Transverse colon (tissue), 4 donors: ENCODE measurements at regions not wholly inside any gene's neighbourhood (a gene's known extent, or its start where the extent isn't known, plus 50 kb on each side); places are given as distances from the start of the nearest gene placed in this dataset.

Experiments
- DNase-seq: peaks from one replicate; pipeline ENCODE4 v3.0.0-alpha.2; 2019
- H3K27ac ChIP-seq, 4 donors: fragments of 200-600 bp; sonication (generic); 2 replicates each; pipeline ENCODE4 v1.5.1; 2016 to 2018; ENCODE audit warnings: inconsistent platforms in 4 of 4
- H3K27me3 ChIP-seq: fragments of 200-600 bp; sonication (generic); 2 replicates; pipeline ENCODE4 v1.5.1; 2017; ENCODE audit warnings: inconsistent platforms
- H3K36me3 ChIP-seq, 4 donors: fragments of 200-600 bp; sonication (generic); 2 replicates each; pipeline ENCODE4 v1.5.1; 2017 to 2019; ENCODE audit warnings: inconsistent platforms in 4 of 4
- H3K4me1 ChIP-seq, 4 donors: fragments of 200-600 bp; sonication (generic); 2 replicates each; pipeline ENCODE4 v1.5.1; 2017 to 2020; ENCODE audit warnings: inconsistent platforms in 4 of 4
- H3K4me3 ChIP-seq, 4 donors: fragments of 200-600 bp; sonication (generic); 1 replicate in 1 of 4; 2 replicates in 3 of 4; pipeline versions ENCODE4 v1.5.1 to v1.6.1; 2017 to 2019; ENCODE audit warnings: inconsistent platforms in 4 of 4
- H3K9me3 ChIP-seq, 2 donors: fragments of 200-600 bp; sonication (generic); 2 replicates each; pipeline ENCODE4 v1.5.1; 2017 to 2019; ENCODE audit warnings: inconsistent platforms in 2 of 2
- CTCF ChIP-seq, 5 experiments: fragments of 200-600 bp in 3 of 5; fragments of 450-650 bp in 2 of 5; sonication (generic) in 3 of 5; IDR thresholded peaks; 1 replicate in 2 of 5; 2 replicates in 3 of 5; pipeline ENCODE4 v1.5.1; 2016 to 2017; ENCODE audit warnings: antibody characterized with exemption in 5 of 5, inconsistent platforms in 3 of 5, mild to moderate bottlenecking in 2 of 5, moderate library complexity in 1 of 5
- EP300 ChIP-seq: sonication (generic); formaldehyde crosslinking; IDR thresholded peaks from one replicate; pipeline ENCODE4 v1.6.1; 2017; ENCODE audit warnings: antibody characterized with exemption, low read depth
- POLR2A ChIP-seq: fragments of 450-650 bp; IDR thresholded peaks from one replicate; pipeline ENCODE4 v1.6.1; 2016; ENCODE audit warnings: antibody characterized with exemption, mild to moderate bottlenecking, moderate library complexity
- POLR2AphosphoS5 ChIP-seq, 3 donors: sonication (generic); formaldehyde crosslinking; IDR thresholded peaks; one replicate each; pipeline ENCODE4 v1.6.1; 2016; ENCODE audit warnings: antibody characterized with exemption in 3 of 3
- WGBS, 2 donors: methylation state at CpG; one replicate each; pipeline ENCODE4 v1.1.5; 2018; ENCODE audit warnings: low coverage in 1 of 2; 5-methylcytosine and 5-hydroxymethylcytosine counted together
- in situ Hi-C, 4 donors: fragments of 200-750 bp; cut with MboI; loops; one replicate each; pipeline versions ENCODE4 v1.15.0 to v1.15.1; 2017; ENCODE audit warnings: low sequenced_read_pairs in 3 of 4, low pct_ligation_motif_present in 1 of 4, low pct_unique_long_range_greater_than_20kb in 1 of 4
- intact Hi-C: fragments of 100-400 bp; cut with DNase I; formaldehyde crosslinking; loops from one replicate; pipeline ENCODE4 v1.15.1; 2023; ENCODE audit warnings: low total_unique reads

DNA sequence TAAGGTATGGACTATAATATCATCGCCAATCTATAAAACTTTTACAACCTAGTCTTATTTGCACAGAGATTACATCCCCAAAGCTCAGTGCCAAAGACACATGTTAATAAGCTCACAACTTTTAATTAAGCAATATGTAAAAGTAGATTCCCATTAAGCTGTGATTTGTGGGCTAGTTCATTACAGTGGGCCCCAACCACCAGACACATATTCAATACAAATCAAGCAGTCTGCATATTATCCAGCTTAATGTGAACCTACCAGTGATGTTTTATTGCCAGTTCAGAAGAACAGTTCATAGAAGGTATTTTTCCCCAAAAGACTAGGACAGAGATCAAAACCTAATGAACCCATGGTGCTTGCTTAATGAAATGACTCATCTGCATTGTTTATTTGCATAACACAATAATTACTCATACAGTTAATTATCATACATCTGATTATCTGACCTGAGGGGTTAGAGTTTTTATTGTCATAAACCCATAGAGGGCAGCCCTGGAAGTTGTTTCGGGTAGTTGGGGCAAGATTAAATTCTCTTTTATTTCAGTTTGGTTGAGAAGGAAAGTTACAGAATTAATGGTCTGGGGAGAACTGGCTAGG is 831.0 kb downstream of the TFAP2A start:
- Histone ChIP-seq H3K4me1 (no peaks in the 10 kb centered on the region), H3K27me3 (no peaks in the 10 kb centered on the region), H3K4me3 (no peak overlapping the region), H3K9me3 (no peaks in the 10 kb centered on the region), H3K36me3 (no peaks in the 10 kb centered on the region), H3K27ac (no peak overlapping the region)
- 53 to 62% methylated on average over 2 of the region's 2 CpGs for WGBS, 2 donors
- intact Hi-C loops (loop anchor here (2.0 kb wide), 1 partner anchor 51 kb away; no protein-coding TSS in a partner anchor), in situ Hi-C loops (no loop called here)
- no peak for DNase-seq
- no peak for TF ChIP-seq CTCF (IDR thresholded peaks at IDR 0.05)
- TF ChIP-seq EP300 = no peak
- no peak for TF ChIP-seq POLR2AphosphoS5 (IDR thresholded peaks at IDR 0.05)
- TF ChIP-seq POLR2A = no peak

- H3K27me3 ChIP-seq = no peaks in the 10 kb centered on the region
- intact Hi-C loops = no loop called here
- no peak for DNase-seq
- H3K27ac ChIP-seq = no peak overlapping the region
- H3K4me1 ChIP-seq = no peaks in the 10 kb centered on the region
- no peaks in the 10 kb centered on the region for H3K36me3 ChIP-seq
- in situ Hi-C loops = no loop called here
- H3K9me3 ChIP-seq = no peaks in the 10 kb centered on the region
- TF ChIP-seq POLR2A = no peak
- TF ChIP-seq POLR2AphosphoS5 (IDR thresholded peaks at IDR 0.05) = no peak
- TF ChIP-seq EP300 = no peak
- no peak for TF ChIP-seq CTCF (IDR thresholded peaks at IDR 0.05)
- no peak overlapping the region for H3K4me3 ChIP-seq
Observed at GRCh38 chr6:9581155-9581554, 833.7 kb downstream of the TFAP2A start.

DNA sequence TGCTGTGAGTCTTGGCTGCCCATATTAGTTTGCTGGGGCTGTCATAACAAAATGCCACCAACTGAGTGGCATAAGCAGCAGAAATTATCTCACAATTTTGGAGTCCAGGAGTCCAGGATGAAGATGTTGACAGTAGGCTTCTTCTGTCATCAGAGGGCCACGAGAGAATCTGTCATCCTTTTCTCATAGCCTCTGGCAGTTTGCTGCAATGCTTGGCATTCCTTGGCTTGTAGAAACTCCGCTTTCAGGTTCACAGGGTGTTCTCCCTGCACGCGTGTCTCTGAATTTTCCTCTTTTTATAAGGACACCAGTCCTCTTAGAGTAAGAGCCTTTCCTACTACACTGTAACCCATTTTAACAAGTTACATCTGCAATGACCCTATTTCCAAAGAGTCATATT is 838.4 kb downstream of the TFAP2A start:
- H3K9me3 ChIP-seq = no peaks in the 10 kb centered on the region

DNA sequence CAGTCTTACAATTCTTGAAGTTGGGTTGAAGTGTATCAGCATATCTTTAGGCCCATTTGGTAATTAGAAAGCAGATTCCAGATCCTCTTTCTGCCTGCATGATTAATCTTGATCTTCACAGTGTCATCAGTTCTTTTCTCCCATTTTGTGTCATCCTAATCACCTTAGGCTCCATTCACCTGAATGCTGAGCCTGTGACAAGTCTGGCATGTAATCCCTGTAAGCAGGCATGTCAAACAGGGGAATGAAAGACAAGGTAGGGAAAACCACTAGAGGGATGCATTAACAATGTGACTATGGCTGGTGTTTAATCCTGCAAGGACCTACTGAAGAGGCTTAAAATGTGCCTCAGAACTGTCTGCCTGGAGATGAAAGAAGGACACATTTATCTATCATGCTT is 848.8 kb downstream of the TFAP2A start:
- Histone ChIP-seq H3K4me1 (no peaks in the 10 kb centered on the region), H3K36me3 (no peaks in the 10 kb centered on the region), H3K27me3 (no peaks in the 10 kb centered on the region), H3K4me3 (no peak overlapping the region), H3K9me3 (no peaks in the 10 kb centered on the region), H3K27ac (no peak overlapping the region)
- in situ Hi-C loops (no loop called here), intact Hi-C loops (no loop called here)
- TF ChIP-seq POLR2A (no peak), POLR2AphosphoS5 (IDR thresholded peaks at IDR 0.05) (no peak), EP300 (no peak), CTCF (IDR thresholded peaks at IDR 0.05) (no peak)
- no peak for DNase-seq

More for the DNA sequence above, 838.4 kb downstream of the TFAP2A start:
- intact Hi-C loops (no loop called here), in situ Hi-C loops (no loop called here)
- 84% methylated on average over 4 of the region's 4 CpGs; no CpG with 5 or more reads in 1 of the 2 donors for WGBS, 2 donors
- H3K4me1 ChIP-seq = no peaks in the 10 kb centered on the region
- H3K36me3 ChIP-seq = no peaks in the 10 kb centered on the region
- no peak overlapping the region for H3K27ac ChIP-seq
- H3K27me3 ChIP-seq = no peaks in the 10 kb centered on the region
- no peak for DNase-seq
- TF ChIP-seq EP300 (no peak), CTCF (IDR thresholded peaks at IDR 0.05) (no peak), POLR2A (no peak), POLR2AphosphoS5 (IDR thresholded peaks at IDR 0.05) (no peak)
- H3K4me3 ChIP-seq = no peak overlapping the region
